Vagina (tissue), 2 donors: ENCODE measurements at regions not wholly inside any gene's neighbourhood (a gene's known extent, or its start where the extent isn't known, plus 50 kb on each side); places are given as distances from the start of the nearest gene placed in this dataset.

Source experiments
- CTCF ChIP-seq, 3 experiments: fragments of 450-650 bp in 2 of 3; fragments of 200-600 bp in 1 of 3; sonication (generic) in 1 of 3; IDR thresholded peaks; one replicate each; pipeline ENCODE4 v1.5.1; 2017 to 2019; ENCODE audit warnings: antibody characterized with exemption in 3 of 3, mild to moderate bottlenecking in 2 of 3, moderate library complexity in 2 of 3
- POLR2A ChIP-seq, 2 donors: fragments of 450-650 bp; IDR thresholded peaks; one replicate each; pipeline ENCODE4 v1.6.1; 2017; ENCODE audit warnings: antibody characterized with exemption in 2 of 2, mild to moderate bottlenecking in 2 of 2, moderate library complexity in 2 of 2
- POLR2AphosphoS5 ChIP-seq, 2 donors: sonication (generic); formaldehyde crosslinking; IDR thresholded peaks; one replicate each; pipeline ENCODE4 v1.9.0; 2017; ENCODE audit warnings: antibody characterized with exemption in 2 of 2, mild to moderate bottlenecking in 2 of 2, low read depth in 1 of 2; ENCODE audit not compliant: insufficient read depth in 1 of 2

- no peak for TF ChIP-seq POLR2A (IDR thresholded peaks at IDR 0.05)
- TF ChIP-seq CTCF (IDR thresholded peaks at IDR 0.05) = no peak
- no peak for TF ChIP-seq POLR2AphosphoS5 (IDR thresholded peaks at IDR 0.05; ENCODE audit: insufficient read depth in 1 of 2, low read depth in 1 of 2)
These were observed 64.2 kb upstream of the TFAP2D start for GRCh38 chr6:50649086-50649485.
